Vagina (tissue), 2 donors: ENCODE measurements at regions not wholly inside any gene's neighbourhood (a gene's known extent, or its start where the extent isn't known, plus 50 kb on each side); places are given as distances from the start of the nearest gene placed in this dataset.

Source experiments
- POLR2A ChIP-seq, 2 donors: fragments of 450-650 bp; IDR thresholded peaks; one replicate each; pipeline ENCODE4 v1.6.1; 2017; ENCODE audit warnings: antibody characterized with exemption in 2 of 2, mild to moderate bottlenecking in 2 of 2, moderate library complexity in 2 of 2
- POLR2AphosphoS5 ChIP-seq, 2 donors: sonication (generic); formaldehyde crosslinking; IDR thresholded peaks; one replicate each; pipeline ENCODE4 v1.9.0; 2017; ENCODE audit warnings: antibody characterized with exemption in 2 of 2, mild to moderate bottlenecking in 2 of 2, low read depth in 1 of 2; ENCODE audit not compliant: insufficient read depth in 1 of 2
- TF ChIP-seq, protein P1 (sequence below), 3 experiments: fragments of 450-650 bp in 2 of 3; fragments of 200-600 bp in 1 of 3; sonication (generic) in 1 of 3; IDR thresholded peaks; one replicate each; pipeline ENCODE4 v1.5.1; 2017 to 2019; ENCODE audit warnings: antibody characterized with exemption in 3 of 3, mild to moderate bottlenecking in 2 of 3, moderate library complexity in 2 of 3

DNA sequence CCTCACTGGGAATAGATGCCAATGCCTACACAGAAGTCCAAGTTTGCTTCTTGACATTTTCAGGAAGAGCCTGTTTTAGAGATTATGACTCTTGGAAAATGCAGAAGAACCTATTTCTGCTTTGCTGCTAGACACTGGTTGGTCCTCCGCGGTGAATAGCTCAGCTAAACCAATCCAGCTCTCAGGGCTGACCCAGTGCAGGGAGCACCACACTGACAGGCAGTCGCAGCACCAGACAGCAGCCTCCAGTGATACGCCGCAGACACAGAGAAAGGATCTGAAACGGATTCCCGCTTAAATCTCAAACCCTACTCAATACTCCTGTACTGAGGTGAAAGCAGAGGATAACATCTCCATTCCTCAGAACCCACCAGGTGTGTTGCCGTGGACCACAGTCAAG lies 183.4 kb downstream of the ENGASE start:
- TF ChIP-seq, protein P1, sequence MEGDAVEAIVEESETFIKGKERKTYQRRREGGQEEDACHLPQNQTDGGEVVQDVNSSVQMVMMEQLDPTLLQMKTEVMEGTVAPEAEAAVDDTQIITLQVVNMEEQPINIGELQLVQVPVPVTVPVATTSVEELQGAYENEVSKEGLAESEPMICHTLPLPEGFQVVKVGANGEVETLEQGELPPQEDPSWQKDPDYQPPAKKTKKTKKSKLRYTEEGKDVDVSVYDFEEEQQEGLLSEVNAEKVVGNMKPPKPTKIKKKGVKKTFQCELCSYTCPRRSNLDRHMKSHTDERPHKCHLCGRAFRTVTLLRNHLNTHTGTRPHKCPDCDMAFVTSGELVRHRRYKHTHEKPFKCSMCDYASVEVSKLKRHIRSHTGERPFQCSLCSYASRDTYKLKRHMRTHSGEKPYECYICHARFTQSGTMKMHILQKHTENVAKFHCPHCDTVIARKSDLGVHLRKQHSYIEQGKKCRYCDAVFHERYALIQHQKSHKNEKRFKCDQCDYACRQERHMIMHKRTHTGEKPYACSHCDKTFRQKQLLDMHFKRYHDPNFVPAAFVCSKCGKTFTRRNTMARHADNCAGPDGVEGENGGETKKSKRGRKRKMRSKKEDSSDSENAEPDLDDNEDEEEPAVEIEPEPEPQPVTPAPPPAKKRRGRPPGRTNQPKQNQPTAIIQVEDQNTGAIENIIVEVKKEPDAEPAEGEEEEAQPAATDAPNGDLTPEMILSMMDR (IDR thresholded peaks at IDR 0.05), result no peak
- no peak for TF ChIP-seq POLR2AphosphoS5 (IDR thresholded peaks at IDR 0.05; ENCODE audit: insufficient read depth in 1 of 2, low read depth in 1 of 2)
- no peak for TF ChIP-seq POLR2A (IDR thresholded peaks at IDR 0.05)
